OCI-LY1 (cell line): ENCODE measurements at regions not wholly inside any gene's neighbourhood (a gene's known extent, or its start where the extent isn't known, plus 50 kb on each side); places are given as distances from the start of the nearest gene placed in this dataset.

Source experiments
- CTCF ChIP-seq: fragments of 200-600 bp; sonication (generic), shearing (Covaris generic); IDR thresholded peaks from 2 replicates; pipeline ENCODE4 v1.5.1; 2017; ENCODE audit warnings: mild to moderate bottlenecking, antibody characterized with exemption, low read length, moderate library complexity, mixed read lengths
- EZH2 ChIP-seq: fragments of 200-600 bp; sonication (generic), shearing (Covaris generic); IDR thresholded peaks from 2 replicates; pipeline ENCODE4 v1.8.0; 2017; ENCODE audit warnings: borderline replicate concordance, mixed run types, mild to moderate bottlenecking, antibody characterized with exemption, low read length, moderate library complexity, mixed read lengths

GRCh38 chr10:29914986-29915785 is 144.2 kb downstream of the JCAD start:
- TF ChIP-seq CTCF (no peak), EZH2 (no peak)
